ENCODE measurements at regions not wholly inside any gene's neighbourhood (a gene's known extent, or its start where the extent isn't known, plus 50 kb on each side); places are given as distances from the start of the nearest gene placed in this dataset.

- Histone ChIP-seq H3K9me3 (ENCODE audit: control insufficient read depth, low read depth, low read length) (no peaks in the 10 kb centered on the region), H4K20me1 (ENCODE audit: control insufficient read depth, insufficient read depth, insufficient read length) (no peaks in the 10 kb centered on the region), H2BK120ac (ENCODE audit: low read depth, low read length, poor library complexity, severe bottlenecking) (no peak overlapping the region), H3K79me2 (ENCODE audit: insufficient read depth, low read length) (no peaks in the 10 kb centered on the region), H4K5ac (ENCODE audit: insufficient read length, low read depth, low read length) (no peak overlapping the region), H2BK15ac (ENCODE audit: low read depth, low read length) (no peak overlapping the region), H2AK5ac (ENCODE audit: insufficient read length, low read length) (no peak overlapping the region), H3K4me1 (ENCODE audit: insufficient read depth, low read length) (no peaks in the 10 kb centered on the region), H3K79me1 (ENCODE audit: insufficient read depth, low read depth, low read length, poor library complexity, severe bottlenecking) (no peaks in the 10 kb centered on the region), H4K91ac (ENCODE audit: insufficient read length, low read depth, low read length) (no peak overlapping the region), H3T11ph (ENCODE audit: low read length) (no peak overlapping the region), H2BK12ac (ENCODE audit: insufficient read length, low read depth, low read length) (no peak overlapping the region), H3K23me2 (ENCODE audit: insufficient read length, low read depth, low read length, poor library complexity, severe bottlenecking) (no peaks in the 10 kb centered on the region), H3K56ac (ENCODE audit: insufficient read length, low read depth, low read length) (no peak overlapping the region), H2AFZ (ENCODE audit: low read length) (no peak overlapping the region), H3K4me2 (ENCODE audit: insufficient read depth, insufficient read length, low read length) (no peak overlapping the region), H2BK5ac (ENCODE audit: insufficient read length, low read length) (no peak overlapping the region), H4K8ac (replicated peaks; ENCODE audit: insufficient read length, low read depth, low read length) (no peak overlapping the region), H3K27me3 (ENCODE audit: insufficient read depth, low read length) (no peaks in the 10 kb centered on the region), H3K4ac (ENCODE audit: low read depth, low read length) (no peak overlapping the region), H3K27ac (ENCODE audit: insufficient read length, low read depth, low read length) (no peak overlapping the region), H2BK20ac (ENCODE audit: low read depth, low read length, poor library complexity, severe bottlenecking) (no peak overlapping the region), H3K9ac (ENCODE audit: extremely low read depth, insufficient read length, low read length) (no peak overlapping the region), H3K14ac (ENCODE audit: insufficient read depth, low read length) (no peak overlapping the region), H3K23ac (ENCODE audit: insufficient read length, low read depth, low read length) (no peak overlapping the region), H3K18ac (ENCODE audit: insufficient read length, low read depth, low read length) (no peak overlapping the region)
- no peak for DNase-seq
- Mint-ChIP-seq H3K36me3 (ENCODE audit: insufficient read depth in 1 of 3, low read depth in 3 of 3) (no peaks in the 10 kb centered on the region), H3K4me3 (no peak overlapping the region), H3K4me1 (no peaks in the 10 kb centered on the region), H3K9me3 (no peaks in the 10 kb centered on the region), H3K27me3 (ENCODE audit: low read depth) (peaks cover 7% of the 10 kb centered on the region), H3K27ac (peak overlapping the region in 2 of 3 experiments; percentile 34 to 38; a peak in 2 of 7 replicates)
- TF ChIP-seq CTCF (conservative IDR thresholded peaks at IDR 0.05) = no peak
- no CpG with 5 or more reads among the region's 7 CpGs for WGBS (ENCODE audit: extremely low coverage, insufficient read length, low lambda C conversion rate)
These were observed 135.9 kb upstream of the EEPD1 start for GRCh38 chr7:36017111-36017510.
